Right lobe of liver (tissue), 4 donors: ENCODE measurements at regions not wholly inside any gene's neighbourhood (a gene's known extent, or its start where the extent isn't known, plus 50 kb on each side); places are given as distances from the start of the nearest gene placed in this dataset.

Experiments used
- CTCF ChIP-seq, 4 donors: fragments of 200-600 bp in 3 of 4; fragments of 450-650 bp in 1 of 4; IDR thresholded peaks; one replicate each; pipeline versions ENCODE4 v1.5.1 to v1.8.0; 2016 to 2022; ENCODE audit warnings: antibody characterized with exemption in 4 of 4, mild to moderate bottlenecking in 2 of 4
- POLR2A ChIP-seq: fragments of 450-650 bp; IDR thresholded peaks from one replicate; pipeline ENCODE4 v1.6.1; 2017; ENCODE audit warnings: antibody characterized with exemption, mild to moderate bottlenecking
- donor health status: DM: no; HTN: no; CAD: no.
- donor health status: DM: no; HTN: no; CAD: no.
- donor health status: DM: no; HTN: yes; CAD: no.

DNA sequence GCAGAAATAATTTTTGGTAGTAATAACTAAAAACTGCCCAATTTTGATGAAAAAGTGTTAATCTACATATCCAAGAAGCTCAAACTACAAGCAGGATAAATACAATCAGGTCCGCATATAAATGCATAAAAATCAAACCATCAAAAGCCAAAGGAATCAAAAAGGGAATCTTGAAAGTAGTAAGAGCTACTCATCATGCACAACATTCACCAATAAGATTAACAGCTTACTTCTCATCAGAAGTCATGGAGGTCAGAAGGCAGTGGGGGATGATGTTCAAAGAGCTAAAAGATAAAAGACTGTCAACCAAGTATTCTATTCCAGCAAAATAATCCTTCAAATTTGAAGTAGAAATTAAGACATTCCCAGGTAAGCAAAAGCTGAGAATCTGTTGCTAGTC is 76.4 kb downstream of the CRPPA start:
- TF ChIP-seq POLR2A = no peak
- TF ChIP-seq CTCF (IDR thresholded peaks at IDR 0.05) = no peak
